HG02938 (cell line): ENCODE measurements at regions not wholly inside any gene's neighbourhood (a gene's known extent, or its start where the extent isn't known, plus 50 kb on each side); places are given as distances from the start of the nearest gene placed in this dataset.
"Not testable (repeated sequence)": the region's sequence is repeated elsewhere in the genome, so short reads cannot be mapped to it uniquely, and the experiment has no call there.

Experiments used
- ATAC-seq: cut with Tn5 transposase; IDR thresholded peaks from one replicate; pipeline ENCODE4 v1.9.1; 2021; ENCODE audit warnings: mild to moderate bottlenecking, moderate library complexity; ENCODE audit not compliant: unreplicated experiment

DNA sequence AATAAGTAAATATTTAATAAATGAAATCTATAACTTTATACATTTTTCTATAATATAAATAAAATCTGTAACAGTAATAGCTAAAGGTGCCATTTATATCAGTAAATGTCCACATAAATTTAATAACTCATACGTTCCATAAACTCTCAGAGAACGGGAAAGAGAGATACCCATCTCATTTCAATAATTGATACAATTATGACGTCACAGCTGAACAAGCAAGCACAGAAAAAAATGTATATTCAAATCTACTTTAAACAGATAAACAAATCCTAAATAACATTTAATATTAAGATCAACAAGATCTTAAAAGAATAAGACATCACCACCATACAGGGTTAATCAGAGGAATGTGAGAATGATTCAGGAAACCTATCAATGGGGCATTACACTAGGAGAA lies 1136.5 kb downstream of the TBC1D22A start:
- ATAC-seq, result no peak

DNA sequence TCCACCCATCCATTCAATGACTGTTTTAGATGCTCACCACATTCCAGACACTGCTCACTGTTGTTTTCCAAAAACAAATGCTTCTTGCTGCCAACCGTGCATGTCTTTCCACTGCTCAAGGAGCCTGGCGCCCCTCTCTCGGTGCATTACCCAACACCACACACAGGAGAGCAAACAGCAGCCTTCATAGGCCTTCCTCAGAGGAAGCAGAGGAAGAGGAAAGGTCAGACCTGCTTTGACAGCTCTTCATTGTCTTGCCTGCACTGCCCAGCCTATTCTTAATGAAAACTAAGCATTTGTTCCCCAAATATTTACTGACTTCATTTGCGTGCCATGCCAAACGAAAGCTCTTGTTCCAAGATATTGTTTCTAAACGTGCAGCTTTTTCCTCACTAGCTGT lies 1129.2 kb downstream of the TBC1D22A start:
- ATAC-seq, result no peak

DNA sequence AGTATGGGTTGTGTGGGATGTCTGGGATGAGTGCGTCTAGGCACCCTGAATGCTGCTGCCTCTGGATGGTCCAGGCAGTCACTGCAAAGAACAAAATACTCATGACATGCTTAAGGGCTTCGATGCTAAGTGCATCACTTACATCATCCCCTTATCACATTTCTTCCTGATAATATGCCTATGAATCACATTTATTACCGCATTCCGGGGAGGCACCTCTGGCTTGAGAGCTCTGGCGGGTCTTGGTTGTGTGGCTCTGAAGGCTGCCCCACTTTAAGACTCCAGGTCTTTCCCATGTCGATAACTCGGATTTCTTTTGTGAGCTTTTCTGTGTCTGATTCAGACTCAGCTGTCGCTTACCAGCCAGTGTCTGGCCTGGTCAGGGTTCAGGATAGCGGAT lies 1126.4 kb downstream of the TBC1D22A start:
- no peak for ATAC-seq

DNA sequence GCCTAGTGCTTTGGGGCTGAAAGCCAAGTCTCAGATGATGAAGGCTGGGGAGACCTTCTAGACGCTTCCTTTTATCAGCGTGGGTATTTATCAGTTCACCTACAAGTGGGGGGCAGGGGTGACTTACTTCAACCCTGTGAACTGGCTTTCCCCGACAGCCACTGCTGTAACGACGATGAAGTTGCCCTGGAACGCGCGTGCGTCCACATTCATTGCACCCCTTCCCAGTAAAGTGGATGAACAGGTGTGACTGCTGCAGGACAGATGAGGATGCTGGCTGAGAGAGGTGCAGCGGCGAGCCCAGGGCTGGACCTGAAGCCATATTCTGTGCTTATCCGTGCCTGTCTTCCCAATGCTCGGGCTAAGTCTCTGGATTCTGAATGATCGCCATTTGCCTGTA lies 1122.3 kb downstream of the TBC1D22A start:
- ATAC-seq, result no peak

DNA sequence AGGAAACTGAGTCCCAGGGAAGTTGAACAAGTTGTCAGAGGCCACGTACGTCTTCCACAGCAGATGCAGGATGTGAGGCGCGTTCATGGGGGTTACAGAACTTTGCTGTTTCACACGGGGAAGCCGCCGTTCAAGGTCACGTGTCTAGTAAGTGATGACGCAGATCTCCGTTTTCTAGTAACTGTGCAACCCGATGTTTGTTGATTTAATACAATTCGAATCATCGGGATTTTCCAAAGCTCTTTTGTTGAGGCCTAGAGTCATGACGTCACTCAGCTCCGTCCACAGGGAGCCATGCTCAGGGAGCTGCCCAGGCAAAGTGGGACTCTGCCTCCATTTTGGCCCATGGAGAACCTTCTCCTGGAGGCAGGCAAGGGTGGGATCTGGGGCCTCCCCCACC lies 1121.8 kb downstream of the TBC1D22A start:
- ATAC-seq, result no peak

DNA sequence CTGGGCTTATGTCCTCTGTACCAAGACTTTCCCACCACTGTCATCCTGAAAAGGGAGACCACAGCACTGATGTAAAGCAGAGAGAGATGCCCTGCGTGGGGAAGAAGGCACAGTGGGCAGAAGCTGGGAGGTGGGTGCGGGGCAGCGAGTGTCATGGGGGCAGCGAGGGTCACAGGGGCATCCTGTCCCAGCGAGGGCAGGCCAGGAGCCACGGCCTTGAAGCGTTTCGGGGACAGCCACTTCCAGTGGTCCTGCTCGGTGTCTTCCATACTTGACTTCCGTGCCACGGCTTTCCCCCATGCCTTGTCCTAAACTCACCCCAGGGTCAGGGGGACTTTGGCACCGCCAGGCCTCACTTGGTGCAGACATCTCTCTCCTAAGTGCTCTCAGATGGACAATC lies 1121.3 kb downstream of the TBC1D22A start:
- ATAC-seq, result no peak

DNA sequence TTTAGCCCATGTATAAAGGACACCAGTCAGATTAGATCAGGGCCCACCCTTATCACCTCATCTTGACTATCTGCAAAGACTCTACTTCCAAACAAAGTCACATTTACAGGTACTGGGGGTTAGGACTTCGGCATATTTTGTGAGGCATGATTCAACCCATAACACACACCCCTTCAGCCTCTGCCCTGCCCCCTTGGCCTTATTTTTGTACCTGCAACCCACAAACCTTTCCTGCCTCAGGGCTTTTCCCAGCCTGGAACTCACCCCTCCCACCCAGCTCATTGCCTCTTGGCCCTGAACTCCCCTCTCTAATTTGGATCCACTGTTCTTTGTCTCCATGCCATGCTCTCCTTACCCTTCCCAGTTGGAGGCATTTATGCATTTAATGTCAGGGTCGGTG lies 1116.9 kb downstream of the TBC1D22A start:
- no peak for ATAC-seq

DNA sequence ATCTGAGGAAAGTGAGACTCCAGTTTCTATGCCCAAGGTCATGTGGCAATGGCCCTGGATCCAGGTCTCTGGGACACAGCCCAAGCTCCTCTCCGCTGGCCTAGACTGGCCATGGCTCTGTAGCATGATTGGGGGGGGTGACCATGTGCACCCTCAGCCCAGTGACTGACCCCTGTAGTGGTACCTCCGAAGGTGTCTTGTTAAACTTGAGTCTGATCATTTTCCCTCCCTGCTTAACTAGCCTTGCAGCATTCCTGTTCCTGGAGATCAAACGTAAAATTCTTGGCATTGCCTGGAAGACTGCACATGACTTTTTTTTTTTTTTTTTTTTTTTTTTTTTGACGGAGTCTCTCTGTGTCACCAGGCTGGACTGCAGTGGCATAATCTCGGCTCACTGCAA lies 1116.0 kb downstream of the TBC1D22A start:
- no peak for ATAC-seq

DNA sequence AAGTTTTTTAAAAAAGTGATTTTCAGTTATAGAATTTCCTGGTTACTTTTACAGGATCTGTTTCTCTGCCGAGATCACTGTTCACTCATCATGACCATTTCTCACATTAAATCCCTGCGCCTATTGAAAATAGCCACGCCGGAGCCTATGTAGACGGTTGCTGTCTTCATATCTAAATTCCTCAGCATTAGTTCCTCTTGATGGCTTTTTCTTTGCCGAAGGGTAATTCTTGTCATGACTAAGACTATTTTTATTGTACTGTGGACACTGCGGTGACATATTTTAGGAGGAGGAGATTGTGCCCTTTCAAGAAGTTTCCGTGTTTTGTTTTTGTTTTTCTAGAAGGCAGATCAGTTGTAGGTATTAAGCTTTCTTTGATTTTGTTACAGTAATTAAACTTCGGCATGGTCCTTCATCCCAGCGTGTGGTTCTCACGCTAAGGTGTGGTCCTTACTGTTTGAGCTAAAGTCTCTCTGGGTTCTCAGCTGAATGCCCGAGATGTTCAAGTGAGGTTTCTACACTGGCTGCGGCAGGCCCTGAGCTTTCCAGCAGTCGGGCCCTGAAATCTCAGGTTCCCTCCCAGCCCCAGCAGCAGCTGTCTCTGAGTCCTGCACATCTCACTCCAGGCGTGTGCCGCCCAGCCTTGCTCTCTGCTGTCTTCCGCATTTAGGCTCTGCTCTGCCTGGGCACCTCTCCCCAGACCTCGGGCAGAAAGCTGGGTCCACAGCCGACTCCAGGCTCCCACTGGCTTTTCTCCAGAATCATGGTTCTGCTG lies 1110.5 kb downstream of the TBC1D22A start:
- ATAC-seq, result no peak

DNA sequence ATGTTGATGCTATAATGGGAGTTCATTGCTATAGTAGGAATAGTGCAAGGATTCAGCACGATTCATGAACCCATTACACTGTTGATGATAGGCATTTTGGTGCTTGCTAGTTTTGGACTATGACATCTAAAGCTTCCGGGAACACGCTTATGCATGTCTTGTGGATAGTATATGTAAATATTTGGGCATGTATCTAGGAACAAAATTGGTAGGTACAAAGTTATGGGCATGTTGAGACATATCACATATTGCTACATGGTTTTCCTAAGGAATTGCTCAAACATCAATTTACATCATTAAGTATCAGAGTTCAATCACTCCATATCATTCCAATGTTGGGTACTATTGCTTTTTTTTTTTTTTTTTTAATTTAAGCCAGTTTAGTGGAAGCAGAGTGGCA lies 1103.2 kb downstream of the TBC1D22A start:
- ATAC-seq, result no peak

DNA sequence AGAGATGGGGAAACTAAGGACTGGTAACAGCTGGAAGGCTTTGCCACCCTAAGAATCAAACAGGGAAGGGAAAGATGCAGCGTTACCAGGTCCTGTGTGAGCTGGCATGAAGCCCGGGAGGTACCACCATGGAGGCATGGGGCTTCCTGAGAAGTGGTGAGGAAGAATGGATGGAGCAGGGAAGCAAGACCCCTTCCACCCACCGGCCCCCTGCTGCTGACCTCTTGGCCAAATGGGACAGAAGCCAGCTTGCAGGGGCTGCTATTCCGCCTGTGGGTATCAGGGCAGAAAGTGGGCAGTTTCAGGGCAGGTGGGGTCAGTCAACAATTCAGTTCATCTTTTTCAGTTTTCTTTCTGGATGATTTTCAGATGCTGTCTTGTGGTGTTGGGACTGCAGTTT lies 1099.9 kb downstream of the TBC1D22A start:
- no peak for ATAC-seq

DNA sequence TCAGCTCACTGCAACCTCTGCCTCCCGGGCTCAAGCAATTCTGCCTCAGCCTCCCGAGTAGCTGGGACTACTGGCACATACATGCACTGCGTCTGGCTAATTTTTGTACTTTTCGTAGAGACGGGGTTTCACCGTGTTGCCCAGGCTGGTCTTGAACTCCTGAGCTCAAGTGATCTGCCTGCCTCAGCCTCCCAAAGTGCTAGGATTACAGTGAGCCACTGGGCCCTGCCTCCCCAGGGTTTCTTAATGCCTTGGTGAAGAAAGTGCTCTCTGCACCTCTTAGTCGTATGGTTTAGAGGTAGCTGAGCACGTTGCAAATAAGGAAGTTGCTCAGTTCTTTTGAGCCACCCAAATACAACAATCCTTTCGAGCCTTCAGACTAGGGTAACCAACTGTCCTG lies 1098.5 kb downstream of the TBC1D22A start:
- ATAC-seq, result not testable (repeated sequence)

DNA sequence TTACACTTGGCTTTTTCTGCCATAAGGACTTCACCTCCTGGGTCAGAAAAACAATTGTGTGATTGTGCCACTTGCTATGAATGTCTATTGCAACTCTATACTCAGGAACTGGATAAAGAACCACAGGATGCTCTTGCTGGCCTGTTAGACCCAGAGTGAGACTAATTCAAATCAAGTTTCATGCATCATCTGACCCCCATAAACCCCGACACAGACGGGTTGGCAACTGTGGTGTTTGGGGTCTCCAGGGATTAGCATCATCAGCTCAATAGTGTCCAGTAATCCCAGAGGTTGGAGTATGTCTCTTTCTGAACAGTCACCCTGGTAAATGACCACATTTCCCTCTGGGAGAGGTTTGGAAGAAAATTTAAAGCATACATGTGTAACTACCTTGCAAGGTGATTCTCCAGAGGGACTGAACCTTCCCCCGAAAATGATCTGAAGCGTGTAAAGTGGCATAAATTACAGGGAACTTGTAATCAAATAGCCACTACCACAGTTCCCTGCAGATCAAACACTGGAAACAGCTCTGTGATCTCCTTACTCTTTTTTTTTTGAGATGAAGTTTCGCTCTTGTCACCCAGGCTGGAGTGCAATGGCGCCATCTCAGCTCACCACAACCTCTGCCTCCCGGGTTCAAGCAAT lies 1097.6 kb downstream of the TBC1D22A start:
- no peak for ATAC-seq

DNA sequence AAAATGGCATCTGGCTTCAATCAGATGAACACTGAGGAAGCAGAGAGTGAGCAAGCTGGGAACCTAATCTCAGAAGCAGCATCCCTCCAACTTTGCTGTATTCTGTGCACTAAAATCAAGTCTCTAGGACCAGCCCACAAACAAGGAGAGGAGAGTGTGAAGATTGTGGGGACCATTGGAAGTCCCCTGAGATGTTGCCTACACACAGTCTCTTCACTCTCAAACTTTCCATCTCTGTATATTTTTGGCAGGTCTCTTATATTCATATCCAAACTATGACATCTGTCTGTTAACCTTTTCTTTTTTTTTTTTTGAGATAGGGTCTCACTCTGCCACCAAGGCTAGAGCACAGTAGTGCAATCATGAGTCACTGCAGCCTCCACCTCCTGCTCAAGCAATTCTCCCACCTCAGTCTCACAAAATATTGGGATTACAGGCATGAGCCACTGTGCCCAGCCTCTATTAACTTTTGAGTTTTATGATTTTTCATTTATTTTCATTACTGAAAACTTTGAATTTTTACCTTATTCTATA lies 1096.4 kb downstream of the TBC1D22A start:
- no peak for ATAC-seq

DNA sequence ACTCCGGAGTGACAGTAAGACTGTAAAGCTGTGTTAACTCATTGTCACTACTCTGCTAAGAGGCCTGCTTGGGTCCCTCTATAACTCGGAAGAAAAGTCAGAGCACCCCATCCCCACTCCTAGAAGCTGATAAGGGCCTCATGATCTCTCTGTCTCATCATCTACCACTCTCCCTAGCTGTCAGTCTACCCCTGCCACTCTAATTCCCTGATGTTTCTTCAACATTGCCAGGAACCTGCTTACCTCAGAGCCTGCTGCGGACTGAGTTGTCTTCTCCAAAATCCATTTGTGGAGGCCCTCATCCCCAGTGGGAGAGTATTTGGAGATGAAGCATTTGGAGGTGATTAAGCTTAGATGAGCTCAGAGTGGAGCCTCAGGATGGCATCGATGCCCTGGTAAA lies 1092.2 kb downstream of the TBC1D22A start:
- ATAC-seq, result no peak

DNA sequence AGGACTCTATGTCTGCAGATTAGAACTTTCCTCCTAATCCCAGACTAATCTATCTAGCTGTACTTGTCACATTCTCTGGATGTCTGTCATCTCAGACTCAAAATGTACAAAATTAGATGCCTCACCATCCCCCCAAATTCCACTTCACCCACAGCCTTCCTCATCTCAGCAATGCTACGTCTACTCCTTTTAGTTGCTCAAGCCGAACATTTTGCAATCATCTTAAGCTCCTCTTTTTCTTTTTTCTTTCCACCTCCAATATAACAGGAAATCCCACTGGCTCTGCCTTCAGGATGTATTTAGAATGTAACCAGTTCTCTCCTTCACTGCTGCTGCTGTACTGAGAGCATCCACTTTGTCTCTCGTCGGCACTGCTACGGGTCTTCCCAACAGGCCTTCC lies 1091.8 kb downstream of the TBC1D22A start:
- no peak for ATAC-seq

DNA sequence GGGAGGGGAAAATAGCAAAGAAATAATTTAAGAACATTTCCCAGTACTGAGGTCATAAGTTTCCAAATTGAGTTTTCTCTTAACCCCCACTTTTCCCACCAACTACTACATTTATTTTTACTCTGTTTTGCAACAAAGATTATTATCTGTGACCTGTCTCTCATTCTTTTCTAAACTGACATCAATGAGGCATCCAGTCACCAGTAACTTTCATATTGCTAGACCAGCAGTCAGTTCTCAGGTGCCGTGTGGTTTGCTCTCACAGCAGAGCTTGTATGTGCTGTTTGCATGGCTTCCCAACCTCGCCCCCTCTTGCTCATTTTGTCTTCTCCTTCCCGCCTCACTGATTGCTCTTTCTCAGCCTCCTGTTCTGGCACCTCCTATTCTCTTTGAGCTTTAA lies 1091.3 kb downstream of the TBC1D22A start:
- ATAC-seq, result no peak

DNA sequence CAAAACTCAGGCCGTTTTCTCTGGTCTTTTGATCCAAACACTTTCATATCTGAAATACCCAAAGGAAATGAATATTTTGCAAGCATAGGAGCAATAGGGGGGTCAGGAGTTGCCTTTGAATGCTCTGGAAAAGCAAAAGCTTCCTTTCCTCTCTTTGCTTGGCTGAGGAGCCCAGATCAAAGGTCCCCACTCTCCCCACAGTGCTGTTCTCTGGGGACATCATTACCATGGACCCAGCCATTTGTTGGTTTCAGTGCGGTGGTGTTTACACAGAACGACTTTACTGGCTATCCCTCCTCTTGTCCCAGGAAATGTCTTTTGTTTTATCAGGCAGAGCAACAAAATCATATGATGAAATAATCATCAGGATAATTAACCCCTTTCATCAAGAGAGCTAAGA lies 1089.1 kb downstream of the TBC1D22A start:
- no peak for ATAC-seq

DNA sequence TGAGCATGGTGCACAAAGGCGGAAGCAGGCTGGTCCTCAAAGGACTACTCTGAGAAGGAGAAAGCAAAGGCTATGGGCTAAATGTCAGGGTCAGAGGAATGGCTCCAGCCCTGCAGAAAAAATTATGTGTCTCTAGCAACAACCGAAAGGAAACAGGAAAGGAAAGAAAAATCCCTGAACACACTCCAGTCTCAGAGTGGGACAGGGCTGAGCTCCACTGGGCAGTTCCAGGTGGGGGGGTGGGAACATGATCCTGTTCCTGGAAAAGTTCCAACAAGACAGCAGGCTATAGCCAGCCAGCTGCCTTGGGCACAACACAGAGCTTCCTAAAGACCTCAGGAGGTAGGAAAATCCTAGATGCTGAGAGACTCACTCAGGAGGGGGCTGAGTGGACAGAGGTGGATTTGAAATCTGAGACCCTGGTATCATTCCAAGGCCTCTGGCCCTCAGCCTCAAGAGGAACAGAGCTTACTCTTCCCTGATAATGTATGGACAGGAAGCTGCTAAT lies 1088.2 kb downstream of the TBC1D22A start:
- ATAC-seq, result no peak

DNA sequence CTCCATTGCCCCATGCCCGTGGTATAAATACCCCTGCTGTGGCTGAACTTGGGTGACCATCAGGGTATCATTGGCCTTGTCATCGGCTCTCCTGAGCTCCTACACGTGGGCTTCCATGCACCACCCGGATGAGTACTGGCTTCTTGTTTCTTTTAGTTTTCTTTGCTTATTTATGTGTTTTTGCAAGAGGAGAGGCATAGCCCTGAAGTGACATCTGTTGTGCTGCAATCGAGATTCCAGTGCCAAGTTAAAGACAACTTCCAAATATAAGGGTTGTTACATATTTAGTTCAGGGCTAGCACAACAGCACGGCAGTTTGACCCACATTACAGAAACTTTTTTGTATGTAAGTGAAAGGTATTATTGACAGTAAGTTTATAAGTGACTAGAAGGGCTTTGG lies 1087.1 kb downstream of the TBC1D22A start:
- no peak for ATAC-seq

DNA sequence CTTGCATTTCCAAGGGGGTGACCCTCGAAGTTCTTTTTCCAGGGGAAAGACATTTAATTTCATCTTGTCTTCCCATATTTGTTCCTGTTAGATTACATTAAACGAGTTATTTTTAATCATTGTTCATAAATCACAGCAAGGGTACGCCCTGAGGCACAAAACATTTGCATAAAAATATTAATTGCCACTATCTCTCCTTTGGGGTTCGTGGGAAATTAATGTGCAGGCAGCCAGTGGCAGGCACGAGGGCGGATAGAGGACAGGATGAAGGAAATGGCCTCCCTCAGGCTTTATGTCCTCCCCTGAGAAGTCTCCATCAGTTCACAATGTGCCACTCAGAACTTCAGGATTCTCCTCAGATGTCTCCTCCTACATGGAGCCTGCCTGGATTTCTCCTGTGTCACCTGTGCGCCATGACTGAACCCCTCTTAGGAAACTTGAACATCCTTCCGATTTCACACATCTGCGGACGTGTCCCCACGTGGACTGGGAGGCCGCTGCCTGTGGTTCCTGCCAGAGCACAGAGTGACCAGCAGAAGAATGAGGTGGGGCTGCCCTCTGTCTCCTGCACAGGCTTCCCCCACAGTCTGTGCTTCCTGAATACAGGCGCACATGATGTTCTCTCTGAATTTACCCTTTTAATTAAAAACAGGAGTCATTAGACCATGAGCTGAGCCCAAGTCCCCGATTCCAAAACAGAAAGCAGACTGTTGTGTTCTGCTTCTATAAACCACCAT lies 1085.9 kb downstream of the TBC1D22A start:
- no peak for ATAC-seq
